ENCODE measurements at regions not wholly inside any gene's neighbourhood (a gene's known extent, or its start where the extent isn't known, plus 50 kb on each side); places are given as distances from the start of the nearest gene placed in this dataset.
A peak's percentile ranks its signal among the peaks of the same experiment; 100 is the strongest.

- Histone ChIP-seq H3K4me1 (ENCODE audit: insufficient read depth, poor library complexity, severe bottlenecking) (no peaks in the 10 kb centered on the region), H3K27me3 (ENCODE audit: insufficient read depth, poor library complexity, severe bottlenecking) (peaks cover 8% of the 10 kb centered on the region), H3K9me3 (ENCODE audit: severe bottlenecking) (no peaks in the 10 kb centered on the region), H3K27ac (ENCODE audit: poor library complexity, severe bottlenecking) (no peak overlapping the region), H3K4me3 (ENCODE audit: severe bottlenecking) (no peak overlapping the region), H3K36me3 (ENCODE audit: low read depth) (no peaks in the 10 kb centered on the region)
- no peak for ATAC-seq (ENCODE audit: low read depth)
- DNase-seq (ENCODE audit: low spot score): no peak
- no peak for TF ChIP-seq CTCF (IDR thresholded peaks at IDR 0.05; ENCODE audit: poor library complexity, severe bottlenecking)
These were observed 148.9 kb downstream of the BRD1 start for GRCh38 chr22:49678842-49679170.

- Histone ChIP-seq H3K27ac (ENCODE audit: poor library complexity, severe bottlenecking) (no peak overlapping the region), H3K4me1 (ENCODE audit: insufficient read depth, poor library complexity, severe bottlenecking) (no peaks in the 10 kb centered on the region), H3K36me3 (ENCODE audit: low read depth) (no peaks in the 10 kb centered on the region), H3K27me3 (ENCODE audit: insufficient read depth, poor library complexity, severe bottlenecking) (peaks cover 8% of the 10 kb centered on the region), H3K4me3 (ENCODE audit: severe bottlenecking) (no peak overlapping the region), H3K9me3 (ENCODE audit: severe bottlenecking) (no peaks in the 10 kb centered on the region)
- TF ChIP-seq CTCF (IDR thresholded peaks at IDR 0.05; ENCODE audit: poor library complexity, severe bottlenecking): no peak
- ATAC-seq (ENCODE audit: low read depth) (no peak), DNase-seq (ENCODE audit: low spot score) (peak; percentile 53)
These were observed 149.4 kb downstream of the BRD1 start for GRCh38 chr22:49678137-49678841.

- ATAC-seq (ENCODE audit: low read depth) (no peak), DNase-seq (ENCODE audit: low spot score) (peak; percentile 38)
- Histone ChIP-seq H3K4me1 (ENCODE audit: insufficient read depth, poor library complexity, severe bottlenecking) (no peaks in the 10 kb centered on the region), H3K27me3 (ENCODE audit: insufficient read depth, poor library complexity, severe bottlenecking) (peaks cover 8% of the 10 kb centered on the region), H3K9me3 (ENCODE audit: severe bottlenecking) (no peaks in the 10 kb centered on the region), H3K4me3 (ENCODE audit: severe bottlenecking) (no peak overlapping the region), H3K36me3 (ENCODE audit: low read depth) (no peaks in the 10 kb centered on the region), H3K27ac (ENCODE audit: poor library complexity, severe bottlenecking) (no peak overlapping the region)
- TF ChIP-seq CTCF (IDR thresholded peaks at IDR 0.05; ENCODE audit: poor library complexity, severe bottlenecking): no peak
These were observed 150.2 kb downstream of the BRD1 start for GRCh38 chr22:49677495-49677889.

GRCh38 chr22:49676783-49677494 lies 150.7 kb downstream of the BRD1 start:
- no peak for DNase-seq (ENCODE audit: low spot score)
- Histone ChIP-seq H3K9me3 (ENCODE audit: severe bottlenecking) (no peaks in the 10 kb centered on the region), H3K4me3 (ENCODE audit: severe bottlenecking) (no peak overlapping the region), H3K36me3 (ENCODE audit: low read depth) (no peaks in the 10 kb centered on the region), H3K4me1 (ENCODE audit: insufficient read depth, poor library complexity, severe bottlenecking) (no peaks in the 10 kb centered on the region), H3K27me3 (ENCODE audit: insufficient read depth, poor library complexity, severe bottlenecking) (peaks cover 9% of the 10 kb centered on the region), H3K27ac (ENCODE audit: poor library complexity, severe bottlenecking) (no peak overlapping the region)
- TF ChIP-seq CTCF (IDR thresholded peaks at IDR 0.05; ENCODE audit: poor library complexity, severe bottlenecking): no peak
- no peak for ATAC-seq (ENCODE audit: low read depth)

GRCh38 chr22:49676230-49676629 lies 151.4 kb downstream of the BRD1 start:
- ATAC-seq (ENCODE audit: low read depth) (no peak), DNase-seq (ENCODE audit: low spot score) (no peak)
- no peaks in the 10 kb centered on the region for H3K36me3 ChIP-seq (ENCODE audit: low read depth)
- H3K27me3 ChIP-seq (ENCODE audit: insufficient read depth, poor library complexity, severe bottlenecking): peaks cover 16% of the 10 kb centered on the region
- TF ChIP-seq CTCF (IDR thresholded peaks at IDR 0.05; ENCODE audit: poor library complexity, severe bottlenecking): no peak
- H3K9me3 ChIP-seq (ENCODE audit: severe bottlenecking): no peaks in the 10 kb centered on the region
- no peaks in the 10 kb centered on the region for H3K4me1 ChIP-seq (ENCODE audit: insufficient read depth, poor library complexity, severe bottlenecking)
- no peak overlapping the region for H3K4me3 ChIP-seq (ENCODE audit: severe bottlenecking)
- H3K27ac ChIP-seq (ENCODE audit: poor library complexity, severe bottlenecking): no peak overlapping the region
